Right atrium auricular region (tissue), 2 donors: ENCODE measurements at regions not wholly inside any gene's neighbourhood (a gene's known extent, or its start where the extent isn't known, plus 50 kb on each side); places are given as distances from the start of the nearest gene placed in this dataset.

ENCODE experiments used
- DNase-seq: peaks from one replicate; pipeline ENCODE4 v3.0.0-alpha.2; 2019; ENCODE audit warnings: low spot score
- H3K27ac ChIP-seq, 2 donors: fragments of 200-600 bp; sonication (generic); 1 replicate in 1 of 2; 2 replicates in 1 of 2; pipeline ENCODE4 v1.5.1; 2016 to 2019
- H3K27me3 ChIP-seq, 2 donors: fragments of 200-600 bp; sonication (generic); one replicate each; pipeline versions ENCODE4 v1.5.1 to v1.6.0; 2017 to 2019
- H3K36me3 ChIP-seq: fragments of 200-600 bp; sonication (generic); one replicate; pipeline ENCODE4 v1.5.1; 2016
- H3K4me1 ChIP-seq, 2 donors: fragments of 200-600 bp; sonication (generic); one replicate each; pipeline versions ENCODE4 v1.5.1 to v1.6.0; 2017 to 2019
- H3K4me3 ChIP-seq, 2 donors: fragments of 200-600 bp; sonication (generic); 1 replicate in 1 of 2; 2 replicates in 1 of 2; pipeline ENCODE4 v1.5.1; 2017 to 2019; ENCODE audit warnings: mild to moderate bottlenecking in 1 of 2, moderate library complexity in 1 of 2
- H3K9me3 ChIP-seq, 2 donors: fragments of 200-600 bp; sonication (generic); one replicate each; pipeline ENCODE4 v1.5.1; 2019
- TF ChIP-seq, protein P1 (sequence below), 2 donors: fragments of 200-600 bp; sonication (generic); IDR thresholded peaks; one replicate each; pipeline ENCODE4 v1.5.1; 2019; ENCODE audit warnings: antibody characterized with exemption in 2 of 2

- H3K4me3 ChIP-seq = no peak overlapping the region
- H3K9me3 ChIP-seq = no peaks in the 10 kb centered on the region
- no peaks in the 10 kb centered on the region for H3K27me3 ChIP-seq
- no peak overlapping the region for H3K27ac ChIP-seq
- no peaks in the 10 kb centered on the region for H3K4me1 ChIP-seq
- H3K36me3 ChIP-seq = no peaks in the 10 kb centered on the region
- no peak for DNase-seq
- TF ChIP-seq, protein P1, sequence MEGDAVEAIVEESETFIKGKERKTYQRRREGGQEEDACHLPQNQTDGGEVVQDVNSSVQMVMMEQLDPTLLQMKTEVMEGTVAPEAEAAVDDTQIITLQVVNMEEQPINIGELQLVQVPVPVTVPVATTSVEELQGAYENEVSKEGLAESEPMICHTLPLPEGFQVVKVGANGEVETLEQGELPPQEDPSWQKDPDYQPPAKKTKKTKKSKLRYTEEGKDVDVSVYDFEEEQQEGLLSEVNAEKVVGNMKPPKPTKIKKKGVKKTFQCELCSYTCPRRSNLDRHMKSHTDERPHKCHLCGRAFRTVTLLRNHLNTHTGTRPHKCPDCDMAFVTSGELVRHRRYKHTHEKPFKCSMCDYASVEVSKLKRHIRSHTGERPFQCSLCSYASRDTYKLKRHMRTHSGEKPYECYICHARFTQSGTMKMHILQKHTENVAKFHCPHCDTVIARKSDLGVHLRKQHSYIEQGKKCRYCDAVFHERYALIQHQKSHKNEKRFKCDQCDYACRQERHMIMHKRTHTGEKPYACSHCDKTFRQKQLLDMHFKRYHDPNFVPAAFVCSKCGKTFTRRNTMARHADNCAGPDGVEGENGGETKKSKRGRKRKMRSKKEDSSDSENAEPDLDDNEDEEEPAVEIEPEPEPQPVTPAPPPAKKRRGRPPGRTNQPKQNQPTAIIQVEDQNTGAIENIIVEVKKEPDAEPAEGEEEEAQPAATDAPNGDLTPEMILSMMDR (IDR thresholded peaks at IDR 0.05) = no peak
Measured at GRCh38 chr10:128587689-128588088, 461.5 kb upstream of the MKI67 start.

DNA sequence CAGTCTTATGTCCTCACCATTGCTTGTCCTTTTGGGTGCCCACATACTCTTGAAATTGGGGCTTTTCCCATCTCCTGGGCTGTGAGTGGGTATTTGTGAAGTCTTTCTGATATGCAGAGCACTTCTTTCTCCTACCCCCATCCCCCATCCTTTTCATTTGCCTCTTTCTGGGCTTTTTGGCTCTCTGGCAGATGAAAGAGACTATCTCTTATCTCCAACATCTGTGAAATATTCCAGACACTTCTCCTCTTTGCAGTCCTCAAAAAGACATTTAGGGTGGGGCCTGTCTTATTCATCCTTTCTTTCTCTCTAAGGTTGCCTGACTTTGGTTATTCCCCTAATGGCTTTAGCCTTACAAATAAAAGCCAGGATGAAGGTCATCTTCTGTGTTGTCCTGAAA, 462.2 kb upstream of the MKI67 start:
- Histone ChIP-seq H3K27me3 (no peaks in the 10 kb centered on the region), H3K9me3 (no peaks in the 10 kb centered on the region), H3K36me3 (no peaks in the 10 kb centered on the region), H3K27ac (no peak overlapping the region), H3K4me3 (no peak overlapping the region), H3K4me1 (no peaks in the 10 kb centered on the region)
- TF ChIP-seq, protein P1 (IDR thresholded peaks at IDR 0.05) = no peak
- DNase-seq = no peak

DNA sequence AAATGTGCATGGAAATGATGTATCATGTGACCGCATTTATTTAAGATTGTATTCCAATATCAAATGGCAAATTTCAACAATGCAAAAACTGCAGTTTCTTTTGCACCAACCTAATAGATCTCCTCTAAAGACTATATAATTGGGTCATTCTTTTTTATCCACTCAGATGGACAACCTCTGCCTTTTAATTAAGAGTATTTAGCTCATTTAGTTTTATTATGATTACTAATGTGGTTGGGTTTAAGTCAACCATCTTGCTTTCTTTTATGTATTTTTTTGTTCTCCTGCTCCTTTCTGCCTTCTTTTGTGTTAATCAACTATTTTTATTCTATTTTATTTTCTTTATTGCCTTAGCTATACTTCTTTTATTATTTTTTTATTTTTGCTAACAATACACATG, 468.5 kb upstream of the MKI67 start:
- DNase-seq = no peak
- H3K27ac ChIP-seq = no peak overlapping the region
- TF ChIP-seq, protein P1 (IDR thresholded peaks at IDR 0.05) = no peak
- H3K9me3 ChIP-seq = peaks cover 0 to 7% of the 10 kb centered on the region in 2 donors
- no peak overlapping the region for H3K4me3 ChIP-seq
- no peaks in the 10 kb centered on the region for H3K4me1 ChIP-seq
- H3K27me3 ChIP-seq = no peaks in the 10 kb centered on the region
- H3K36me3 ChIP-seq = no peaks in the 10 kb centered on the region

DNA sequence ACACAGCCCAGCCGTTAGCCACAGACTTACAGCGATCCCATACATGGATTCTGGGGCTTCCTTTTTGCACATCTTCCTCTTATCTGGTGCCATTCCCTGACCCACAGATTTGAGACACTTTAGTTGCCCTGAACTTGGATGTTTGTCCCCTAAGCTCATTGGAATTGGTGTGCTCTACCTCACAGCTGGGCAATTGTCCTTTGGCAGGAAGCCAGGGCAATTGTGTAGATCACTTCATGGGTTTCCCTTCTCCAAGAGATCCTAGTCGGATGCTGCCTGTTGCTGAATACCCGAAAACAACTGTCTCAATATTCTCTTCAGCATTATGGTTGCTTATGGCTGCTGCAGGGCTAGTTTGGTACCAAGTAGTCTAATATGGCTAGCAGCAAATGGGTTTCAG, 470.7 kb upstream of the MKI67 start:
- Histone ChIP-seq H3K36me3 (no peaks in the 10 kb centered on the region), H3K9me3 (peaks cover 0 to 7% of the 10 kb centered on the region in 2 donors), H3K27me3 (no peaks in the 10 kb centered on the region), H3K4me1 (no peaks in the 10 kb centered on the region), H3K27ac (no peak overlapping the region), H3K4me3 (no peak overlapping the region)
- DNase-seq = no peak
- TF ChIP-seq, protein P1 (IDR thresholded peaks at IDR 0.05) = no peak

DNA sequence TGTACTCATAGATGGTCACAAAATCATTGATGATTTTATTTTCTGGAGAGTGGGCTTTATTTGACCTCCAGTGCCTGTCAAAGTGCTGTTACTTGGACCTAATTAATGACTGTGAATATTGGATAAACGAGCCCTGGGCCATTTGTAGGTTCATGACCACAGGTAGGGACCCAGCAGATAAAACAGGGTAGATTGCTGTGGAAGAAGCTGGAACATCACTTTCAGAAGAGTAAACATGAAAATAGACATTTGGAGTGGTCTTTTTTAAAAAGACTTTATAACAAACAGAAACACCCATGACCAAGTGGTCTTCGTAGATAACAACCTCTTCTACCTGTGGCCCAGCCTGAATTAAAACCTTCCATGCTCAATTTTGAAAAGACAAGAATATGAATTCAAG, 472.8 kb upstream of the MKI67 start:
- peaks cover 0 to 7% of the 10 kb centered on the region in 2 donors for H3K9me3 ChIP-seq
- TF ChIP-seq, protein P1 (IDR thresholded peaks at IDR 0.05) = no peak
- DNase-seq = no peak

GRCh38 chr10:128599538-128599937, 473.3 kb upstream of the MKI67 start:
- H3K4me1 ChIP-seq = no peaks in the 10 kb centered on the region
- DNase-seq = no peak

More for the DNA sequence above, 472.8 kb upstream of the MKI67 start:
- Histone ChIP-seq H3K36me3 (no peaks in the 10 kb centered on the region), H3K4me1 (no peaks in the 10 kb centered on the region), H3K4me3 (no peak overlapping the region), H3K27me3 (no peaks in the 10 kb centered on the region), H3K27ac (no peak overlapping the region)

More at GRCh38 chr10:128599538-128599937, 473.3 kb upstream of the MKI67 start:
- H3K27ac ChIP-seq = no peak overlapping the region
- H3K4me3 ChIP-seq = no peak overlapping the region
- TF ChIP-seq, protein P1 (IDR thresholded peaks at IDR 0.05) = no peak
- H3K27me3 ChIP-seq = no peaks in the 10 kb centered on the region
- no peaks in the 10 kb centered on the region for H3K36me3 ChIP-seq
- H3K9me3 ChIP-seq = peaks cover 0 to 4% of the 10 kb centered on the region in 2 donors
